SU-DHL-6 (cell line): ENCODE measurements at regions not wholly inside any gene's neighbourhood (a gene's known extent, or its start where the extent isn't known, plus 50 kb on each side); places are given as distances from the start of the nearest gene placed in this dataset.

ENCODE experiments used
- H2AFZ ChIP-seq: fragments of 200-600 bp; sonication (generic); 2 replicates; pipeline ENCODE4 v1.6.1; 2014; ENCODE audit warnings: low read depth, mild to moderate bottlenecking, moderate library complexity, mixed read lengths, antibody characterized with exemption, low read length; ENCODE audit not compliant: severe bottlenecking
- H3F3A ChIP-seq: fragments of 200-600 bp; shearing (Covaris generic); 2 replicates; pipeline ENCODE4 v1.6.0; 2016; ENCODE audit warnings: antibody characterized with exemption, mild to moderate bottlenecking; ENCODE audit not compliant: insufficient read depth
- H3K27ac ChIP-seq: fragments of 200-600 bp; sonication (generic); 2 replicates; pipeline ENCODE4 v1.5.1; 2016; ENCODE audit warnings: low read depth, mild to moderate bottlenecking, low read length, moderate library complexity, mixed read lengths
- H3K27me3 ChIP-seq: fragments of 200-600 bp; sonication (generic), shearing (Covaris generic); 2 replicates; pipeline ENCODE4 v1.6.0; 2014; ENCODE audit warnings: mild to moderate bottlenecking, low read length
- H3K36me3 ChIP-seq: fragments of 200-600 bp; sonication (generic); 2 replicates; pipeline ENCODE4 v1.6.1; 2014; ENCODE audit warnings: mild to moderate bottlenecking, low read length, mixed read lengths
- H3K4me2 ChIP-seq: fragments of 300-600, 200-600 bp; shearing (Covaris generic), sonication (generic); 2 replicates; pipeline ENCODE4 v1.6.0; 2014; ENCODE audit warnings: low read length, low read depth, mild to moderate bottlenecking; ENCODE audit not compliant: poor library complexity, severe bottlenecking
- H3K4me3 ChIP-seq: fragments of 200-600 bp; sonication (generic); 2 replicates; pipeline ENCODE4 v1.5.1; 2014; ENCODE audit warnings: antibody characterized with exemption, low read length, mild to moderate bottlenecking, mixed read lengths; ENCODE audit not compliant: insufficient read depth, poor library complexity, severe bottlenecking
- H3K79me2 ChIP-seq: fragments of 200-600 bp; sonication (generic); 2 replicates; pipeline ENCODE4 v1.6.1; 2014; ENCODE audit warnings: mild to moderate bottlenecking, low read length, moderate library complexity; ENCODE audit not compliant: insufficient read depth
- H3K9ac ChIP-seq: fragments of 200-600 bp; sonication (generic); 2 replicates; pipeline ENCODE4 v1.7.0; 2014; ENCODE audit warnings: mild to moderate bottlenecking, low read length
- H3K9me2 ChIP-seq: fragments of 200-600 bp; sonication (generic); replicated peaks from 2 replicates; pipeline ENCODE4 v1.6.1; 2014; ENCODE audit warnings: low read length; ENCODE audit not compliant: insufficient read depth
- H3K9me3 ChIP-seq: fragments of 200-600 bp; sonication (generic); 2 replicates; pipeline ENCODE4 v1.6.1; 2014; ENCODE audit warnings: low read length, mixed read lengths; ENCODE audit not compliant: insufficient read depth
- H4K20me1 ChIP-seq: fragments of 200-600 bp; sonication (generic); 2 replicates; pipeline ENCODE4 v1.6.1; 2014; ENCODE audit warnings: low read depth, mild to moderate bottlenecking, antibody characterized with exemption, low read length, moderate library complexity, mixed read lengths
- EZH2phosphoT487 ChIP-seq: fragments of 200-600 bp; sonication (generic), shearing (Covaris generic); conservative IDR thresholded peaks from 2 replicates; pipeline ENCODE4 v1.6.1; 2018; ENCODE audit warnings: mild to moderate bottlenecking, antibody characterized with exemption, low read length, moderate library complexity, mixed read lengths
- TF ChIP-seq, protein P1 (sequence below): fragments of 200-600 bp; sonication (generic); IDR thresholded peaks from one replicate; pipeline ENCODE4 v1.5.1; 2017; ENCODE audit warnings: antibody characterized with exemption, mild to moderate bottlenecking, low read length, moderate library complexity; ENCODE audit not compliant: insufficient read depth, poor library complexity, severe bottlenecking

DNA sequence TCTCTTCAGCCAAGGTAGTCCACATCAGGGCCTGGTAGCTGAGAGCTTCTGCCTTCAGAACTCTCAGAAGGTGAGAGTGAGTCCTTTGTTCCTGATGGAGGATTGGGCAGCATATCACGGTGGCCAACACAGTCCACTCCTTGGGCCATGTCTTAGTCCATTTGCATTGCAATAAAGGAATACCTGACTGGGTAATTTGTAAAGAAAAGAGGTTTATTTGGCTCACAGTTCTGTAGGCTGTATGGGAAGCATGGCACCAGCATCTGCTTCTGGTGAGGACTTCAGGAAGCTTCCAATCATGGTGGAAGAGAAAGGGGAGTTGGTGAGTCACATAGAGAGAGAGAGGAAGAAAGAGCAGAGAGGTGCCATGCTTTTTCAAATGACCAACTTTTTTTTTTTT is 98.8 kb downstream of the ADCYAP1 start:
- H2AFZ ChIP-seq = no peak overlapping the region
- H3K27ac ChIP-seq = no peak overlapping the region
- H3K9ac ChIP-seq = no peak overlapping the region
- TF ChIP-seq EZH2phosphoT487 = no peak
- TF ChIP-seq, protein P1, sequence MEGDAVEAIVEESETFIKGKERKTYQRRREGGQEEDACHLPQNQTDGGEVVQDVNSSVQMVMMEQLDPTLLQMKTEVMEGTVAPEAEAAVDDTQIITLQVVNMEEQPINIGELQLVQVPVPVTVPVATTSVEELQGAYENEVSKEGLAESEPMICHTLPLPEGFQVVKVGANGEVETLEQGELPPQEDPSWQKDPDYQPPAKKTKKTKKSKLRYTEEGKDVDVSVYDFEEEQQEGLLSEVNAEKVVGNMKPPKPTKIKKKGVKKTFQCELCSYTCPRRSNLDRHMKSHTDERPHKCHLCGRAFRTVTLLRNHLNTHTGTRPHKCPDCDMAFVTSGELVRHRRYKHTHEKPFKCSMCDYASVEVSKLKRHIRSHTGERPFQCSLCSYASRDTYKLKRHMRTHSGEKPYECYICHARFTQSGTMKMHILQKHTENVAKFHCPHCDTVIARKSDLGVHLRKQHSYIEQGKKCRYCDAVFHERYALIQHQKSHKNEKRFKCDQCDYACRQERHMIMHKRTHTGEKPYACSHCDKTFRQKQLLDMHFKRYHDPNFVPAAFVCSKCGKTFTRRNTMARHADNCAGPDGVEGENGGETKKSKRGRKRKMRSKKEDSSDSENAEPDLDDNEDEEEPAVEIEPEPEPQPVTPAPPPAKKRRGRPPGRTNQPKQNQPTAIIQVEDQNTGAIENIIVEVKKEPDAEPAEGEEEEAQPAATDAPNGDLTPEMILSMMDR = no peak
- H3K4me3 ChIP-seq = no peak overlapping the region
- no peaks in the 10 kb centered on the region for H3K27me3 ChIP-seq
- no peaks in the 10 kb centered on the region for H3K9me3 ChIP-seq
- no peaks in the 10 kb centered on the region for H4K20me1 ChIP-seq
- H3K36me3 ChIP-seq = no peaks in the 10 kb centered on the region
- no peaks in the 10 kb centered on the region for H3F3A ChIP-seq
- no peaks in the 10 kb centered on the region for H3K9me2 ChIP-seq
- H3K79me2 ChIP-seq = no peaks in the 10 kb centered on the region
- H3K4me2 ChIP-seq = no peak overlapping the region

DNA sequence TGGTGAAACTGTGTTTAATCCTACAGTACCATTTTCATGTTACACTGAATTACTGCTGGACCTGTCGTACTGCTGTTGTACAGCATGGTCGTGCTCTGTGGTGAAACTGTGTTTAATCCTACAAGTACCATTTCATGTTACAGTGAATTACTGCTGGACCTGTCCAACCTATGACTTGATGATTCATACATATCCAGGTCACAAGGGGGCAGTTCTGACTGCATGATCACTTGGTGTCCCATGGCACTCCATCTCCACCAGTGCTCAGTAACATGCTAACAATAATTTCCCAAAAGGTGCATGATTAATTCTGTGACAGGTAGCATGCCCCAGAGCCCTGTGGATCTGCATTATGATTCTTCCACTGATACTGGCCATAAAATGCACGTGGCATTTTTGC is 101.6 kb downstream of the ADCYAP1 start:
- Histone ChIP-seq H3K9ac (no peak overlapping the region), H3K27me3 (no peaks in the 10 kb centered on the region), H3F3A (no peaks in the 10 kb centered on the region), H2AFZ (no peak overlapping the region), H3K9me2 (no peaks in the 10 kb centered on the region), H4K20me1 (no peaks in the 10 kb centered on the region), H3K27ac (no peak overlapping the region), H3K9me3 (no peaks in the 10 kb centered on the region), H3K36me3 (no peaks in the 10 kb centered on the region), H3K4me3 (no peak overlapping the region), H3K4me2 (no peak overlapping the region), H3K79me2 (no peaks in the 10 kb centered on the region)
- TF ChIP-seq EZH2phosphoT487 = no peak
- TF ChIP-seq, protein P1 = no peak

DNA sequence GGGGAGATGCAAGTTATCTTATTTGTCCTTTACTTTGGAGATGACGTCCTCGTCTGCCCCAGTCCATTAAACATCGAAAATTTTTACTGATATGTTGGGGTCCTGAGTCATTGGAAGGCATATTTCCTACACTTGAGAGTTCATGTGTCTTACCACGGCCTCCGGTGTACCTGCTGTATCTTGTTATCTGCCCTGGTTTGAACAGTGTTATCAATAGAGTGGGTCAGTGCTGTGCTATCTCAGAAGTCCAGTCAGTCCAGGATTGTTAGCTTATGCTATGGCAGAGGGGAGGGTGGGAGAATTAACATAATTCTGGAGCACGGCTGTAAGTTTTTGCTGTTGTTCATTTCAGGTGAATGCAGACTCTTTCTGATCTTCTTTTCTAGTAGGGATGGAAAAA is 102.3 kb downstream of the ADCYAP1 start:
- Histone ChIP-seq H3K27me3 (no peaks in the 10 kb centered on the region), H3K9me2 (no peaks in the 10 kb centered on the region), H3K4me3 (no peak overlapping the region), H3F3A (no peaks in the 10 kb centered on the region), H3K9me3 (no peaks in the 10 kb centered on the region), H3K36me3 (no peaks in the 10 kb centered on the region), H2AFZ (no peak overlapping the region), H3K79me2 (no peaks in the 10 kb centered on the region), H3K9ac (no peak overlapping the region), H3K4me2 (no peak overlapping the region), H3K27ac (no peak overlapping the region), H4K20me1 (no peaks in the 10 kb centered on the region)
- no peak for TF ChIP-seq EZH2phosphoT487
- TF ChIP-seq, protein P1 = no peak

DNA sequence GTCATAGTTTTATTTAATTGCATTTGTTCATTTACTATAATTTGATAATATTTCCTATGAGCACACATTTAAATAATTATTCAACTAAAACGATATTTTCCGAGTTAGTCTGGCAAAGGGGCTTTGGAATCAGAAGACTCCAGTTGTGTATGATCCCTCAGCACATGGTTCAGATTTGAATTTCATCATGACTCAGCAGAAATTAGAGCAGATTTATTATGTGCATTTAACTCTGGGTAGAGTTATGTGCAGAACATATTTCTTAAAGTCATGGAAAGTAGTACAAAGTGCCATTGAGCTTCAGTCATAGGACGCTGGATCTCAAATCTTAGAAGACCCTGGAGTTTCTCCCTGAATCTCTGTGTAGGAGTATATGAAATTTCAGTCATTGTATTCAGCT is 106.7 kb downstream of the ADCYAP1 start:
- no peaks in the 10 kb centered on the region for H3K27me3 ChIP-seq
- no peak overlapping the region for H3K27ac ChIP-seq
- no peaks in the 10 kb centered on the region for H3K9me3 ChIP-seq
- no peak for TF ChIP-seq EZH2phosphoT487
- TF ChIP-seq, protein P1 = no peak
- H3F3A ChIP-seq = no peaks in the 10 kb centered on the region
- H3K9ac ChIP-seq = no peak overlapping the region
- H3K36me3 ChIP-seq = no peaks in the 10 kb centered on the region
- H3K9me2 ChIP-seq = no peaks in the 10 kb centered on the region
- no peak overlapping the region for H3K4me3 ChIP-seq
- no peaks in the 10 kb centered on the region for H4K20me1 ChIP-seq
- no peaks in the 10 kb centered on the region for H3K79me2 ChIP-seq
- H3K4me2 ChIP-seq = no peak overlapping the region
- no peak overlapping the region for H2AFZ ChIP-seq
